ENCODE measurements at regions not wholly inside any gene's neighbourhood (a gene's known extent, or its start where the extent isn't known, plus 50 kb on each side); places are given as distances from the start of the nearest gene placed in this dataset.
"Not testable (repeated sequence)": the region's sequence is repeated elsewhere in the genome, so short reads cannot be mapped to it uniquely, and the experiment has no call there.

- DNase-seq (ENCODE audit: low spot score), result no peak
These were observed 536.5 kb downstream of the KCTD12 start for GRCh38 chr13:76349700-76350099.

GRCh38 chr13:76339649-76340048 lies 546.6 kb downstream of the KCTD12 start:
- DNase-seq (ENCODE audit: low spot score), result no peak

- no peak for DNase-seq (ENCODE audit: low spot score)
These were observed 548.2 kb downstream of the KCTD12 start for GRCh38 chr13:76338003-76338402.

- DNase-seq (ENCODE audit: low spot score), result no peak
These were observed 549.0 kb downstream of the KCTD12 start for GRCh38 chr13:76336889-76337844.

- no peak for DNase-seq (ENCODE audit: low spot score)
These were observed 550.7 kb downstream of the KCTD12 start for GRCh38 chr13:76335463-76335862.

GRCh38 chr13:76331943-76332712 lies 554.1 kb downstream of the KCTD12 start:
- no peak for DNase-seq (ENCODE audit: low spot score)

- no peak for DNase-seq (ENCODE audit: low spot score)
These were observed 555.4 kb downstream of the KCTD12 start for GRCh38 chr13:76330761-76331160.

- DNase-seq (ENCODE audit: low spot score), result no peak
These were observed 556.2 kb downstream of the KCTD12 start for GRCh38 chr13:76329866-76330580.

- no peak for DNase-seq (ENCODE audit: low spot score)
These were observed 557.2 kb downstream of the KCTD12 start for GRCh38 chr13:76329004-76329403.

GRCh38 chr13:76326343-76326742 lies 559.9 kb downstream of the KCTD12 start:
- DNase-seq (ENCODE audit: low spot score), result no peak

GRCh38 chr13:76319921-76320320 lies 566.3 kb downstream of the KCTD12 start:
- DNase-seq (ENCODE audit: low spot score), result no peak

GRCh38 chr13:76316998-76317527 lies 569.1 kb downstream of the KCTD12 start:
- no peak for DNase-seq (ENCODE audit: low spot score)

- no peak for DNase-seq (ENCODE audit: low spot score)
These were observed 571.7 kb downstream of the KCTD12 start for GRCh38 chr13:76314495-76314894.

- no peak for DNase-seq (ENCODE audit: low spot score)
These were observed 579.1 kb downstream of the KCTD12 start for GRCh38 chr13:76307142-76307541.

- no peak for DNase-seq (ENCODE audit: low spot score)
These were observed 585.5 kb downstream of the KCTD12 start for GRCh38 chr13:76300688-76301087.

- no peak for DNase-seq (ENCODE audit: low spot score)
These were observed 588.9 kb downstream of the KCTD12 start for GRCh38 chr13:76297331-76297730.

GRCh38 chr13:76296751-76297150 lies 589.5 kb downstream of the KCTD12 start:
- DNase-seq (ENCODE audit: low spot score), result no peak

- not testable (repeated sequence) for DNase-seq (ENCODE audit: low spot score)
These were observed 591.2 kb downstream of the KCTD12 start for GRCh38 chr13:76295020-76295419.

GRCh38 chr13:76293751-76294150 lies 592.5 kb downstream of the KCTD12 start:
- no peak for DNase-seq (ENCODE audit: low spot score)

GRCh38 chr13:76293346-76293745 lies 592.9 kb downstream of the KCTD12 start:
- DNase-seq (ENCODE audit: low spot score), result no peak

- DNase-seq (ENCODE audit: low spot score), result no peak
These were observed 593.5 kb downstream of the KCTD12 start for GRCh38 chr13:76292726-76293125.

- no peak for DNase-seq (ENCODE audit: low spot score)
These were observed 594.2 kb downstream of the KCTD12 start for GRCh38 chr13:76292031-76292430.

Data from hepatic stellate cell (primary cell).